ENCODE measurements at regions not wholly inside any gene's neighbourhood (a gene's known extent, or its start where the extent isn't known, plus 50 kb on each side); places are given as distances from the start of the nearest gene placed in this dataset.

- DNase-seq (no peak), ATAC-seq (no peak)
- Mint-ChIP-seq H3K27ac (no peak overlapping the region), H3K27me3 (no peaks in the 10 kb centered on the region), H3K4me1 (no peaks in the 10 kb centered on the region), H3K9me3 (ENCODE audit: low read depth) (no peaks in the 10 kb centered on the region), H3K4me3 (no peak overlapping the region), H3K36me3 (ENCODE audit: low read depth) (no peaks in the 10 kb centered on the region)
- POLR2A ChIA-PET: no interaction called here
- intact Hi-C loops (cut with DNase I, micrococcal nuclease): no loop called here
- CTCF ChIA-PET: no interaction called here
Measured at GRCh38 chr15:47334805-47335535, 382.3 kb upstream of the SEMA6D start.

- Mint-ChIP-seq H3K36me3 (ENCODE audit: low read depth) (no peaks in the 10 kb centered on the region), H3K27me3 (no peaks in the 10 kb centered on the region), H3K27ac (no peak overlapping the region), H3K4me3 (no peak overlapping the region), H3K4me1 (no peaks in the 10 kb centered on the region), H3K9me3 (ENCODE audit: low read depth) (no peaks in the 10 kb centered on the region)
- intact Hi-C loops (cut with DNase I, micrococcal nuclease): no loop called here
- ChIA-PET POLR2A (no interaction called here), CTCF (no interaction called here)
- DNase-seq (no peak), ATAC-seq (no peak)
Measured at GRCh38 chr15:47337106-47337505, 380.2 kb upstream of the SEMA6D start.

GRCh38 chr15:47337836-47338235, 379.5 kb upstream of the SEMA6D start:
- no peaks in the 10 kb centered on the region for H3K36me3 Mint-ChIP-seq (ENCODE audit: low read depth)

GRCh38 chr15:47338771-47339170, 378.5 kb upstream of the SEMA6D start:
- intact Hi-C loops (cut with DNase I, micrococcal nuclease): no loop called here
- POLR2A ChIA-PET: no interaction called here
- H3K27ac Mint-ChIP-seq: no peak overlapping the region

More at GRCh38 chr15:47337836-47338235, 379.5 kb upstream of the SEMA6D start:
- intact Hi-C loops (cut with DNase I, micrococcal nuclease): no loop called here
- no peaks in the 10 kb centered on the region for H3K4me1 Mint-ChIP-seq
- no peak overlapping the region for H3K4me3 Mint-ChIP-seq
- POLR2A ChIA-PET: no interaction called here
- H3K9me3 Mint-ChIP-seq (ENCODE audit: low read depth): no peaks in the 10 kb centered on the region
- ATAC-seq (no peak), DNase-seq (no peak)
- no peak overlapping the region for H3K27ac Mint-ChIP-seq
- no peaks in the 10 kb centered on the region for H3K27me3 Mint-ChIP-seq
- CTCF ChIA-PET: no interaction called here

GRCh38 chr15:47339800-47340570, 377.3 kb upstream of the SEMA6D start:
- H3K9me3 Mint-ChIP-seq (ENCODE audit: low read depth): no peaks in the 10 kb centered on the region
- ChIA-PET CTCF (interaction anchor here (0.5 kb wide), 1 partner anchor 68 kb away, joined by 3 read pairs; no protein-coding TSS in a partner anchor), POLR2A (no interaction called here)
- ATAC-seq: no peak
- no peak for DNase-seq
- no peak overlapping the region for H3K4me3 Mint-ChIP-seq
- no peaks in the 10 kb centered on the region for H3K4me1 Mint-ChIP-seq
- no peaks in the 10 kb centered on the region for H3K27me3 Mint-ChIP-seq
- no peak overlapping the region for H3K27ac Mint-ChIP-seq
- intact Hi-C loops (cut with DNase I, micrococcal nuclease): no loop called here
- no peaks in the 10 kb centered on the region for H3K36me3 Mint-ChIP-seq (ENCODE audit: low read depth)

More at GRCh38 chr15:47338771-47339170, 378.5 kb upstream of the SEMA6D start:
- H3K36me3 Mint-ChIP-seq (ENCODE audit: low read depth): no peaks in the 10 kb centered on the region
- H3K27me3 Mint-ChIP-seq: no peaks in the 10 kb centered on the region
- H3K4me1 Mint-ChIP-seq: no peaks in the 10 kb centered on the region
- no peak for ATAC-seq
- no peak for DNase-seq
- CTCF ChIA-PET: no interaction called here
- no peak overlapping the region for H3K4me3 Mint-ChIP-seq
- H3K9me3 Mint-ChIP-seq (ENCODE audit: low read depth): no peaks in the 10 kb centered on the region

- no peaks in the 10 kb centered on the region for H3K27me3 Mint-ChIP-seq
- no peak overlapping the region for H3K27ac Mint-ChIP-seq
- no peak overlapping the region for H3K4me3 Mint-ChIP-seq
- ChIA-PET POLR2A (no interaction called here), CTCF (no interaction called here)
- no peaks in the 10 kb centered on the region for H3K36me3 Mint-ChIP-seq (ENCODE audit: low read depth)
- no peaks in the 10 kb centered on the region for H3K9me3 Mint-ChIP-seq (ENCODE audit: low read depth)
- intact Hi-C loops (cut with DNase I, micrococcal nuclease): no loop called here
- ATAC-seq (no peak), DNase-seq (no peak)
- H3K4me1 Mint-ChIP-seq: no peaks in the 10 kb centered on the region
Measured at GRCh38 chr15:47340571-47340920, 376.8 kb upstream of the SEMA6D start.

GRCh38 chr15:47349179-47349578, 368.1 kb upstream of the SEMA6D start:
- intact Hi-C loops (cut with DNase I, micrococcal nuclease): no loop called here
- H3K9me3 Mint-ChIP-seq (ENCODE audit: low read depth): no peaks in the 10 kb centered on the region
- no peak for DNase-seq
- no peak overlapping the region for H3K4me3 Mint-ChIP-seq
- no peaks in the 10 kb centered on the region for H3K36me3 Mint-ChIP-seq (ENCODE audit: low read depth)
- ChIA-PET CTCF (no interaction called here), POLR2A (no interaction called here)
- H3K27me3 Mint-ChIP-seq: no peaks in the 10 kb centered on the region
- no peaks in the 10 kb centered on the region for H3K4me1 Mint-ChIP-seq
- H3K27ac Mint-ChIP-seq: no peak overlapping the region
- no peak for ATAC-seq

- ChIA-PET POLR2A (no interaction called here), CTCF (no interaction called here)
- no peaks in the 10 kb centered on the region for H3K4me1 Mint-ChIP-seq
- H3K4me3 Mint-ChIP-seq: no peak overlapping the region
- no peaks in the 10 kb centered on the region for H3K36me3 Mint-ChIP-seq (ENCODE audit: low read depth)
- DNase-seq: no peak
- no peaks in the 10 kb centered on the region for H3K27me3 Mint-ChIP-seq
- H3K9me3 Mint-ChIP-seq (ENCODE audit: low read depth): no peaks in the 10 kb centered on the region
- ATAC-seq: no peak
- intact Hi-C loops (cut with DNase I, micrococcal nuclease): no loop called here
- H3K27ac Mint-ChIP-seq: no peak overlapping the region
Measured at GRCh38 chr15:47351501-47351900, 365.8 kb upstream of the SEMA6D start.

GRCh38 chr15:47352217-47352616, 365.1 kb upstream of the SEMA6D start:
- no peak overlapping the region for H3K27ac Mint-ChIP-seq
- CTCF ChIA-PET: no interaction called here
- no peaks in the 10 kb centered on the region for H3K4me1 Mint-ChIP-seq
- no peak for DNase-seq
- no peaks in the 10 kb centered on the region for H3K36me3 Mint-ChIP-seq (ENCODE audit: low read depth)
- POLR2A ChIA-PET: no interaction called here
- H3K27me3 Mint-ChIP-seq: no peaks in the 10 kb centered on the region
- no peaks in the 10 kb centered on the region for H3K9me3 Mint-ChIP-seq (ENCODE audit: low read depth)
- intact Hi-C loops (cut with DNase I, micrococcal nuclease): no loop called here
- ATAC-seq: no peak
- no peak overlapping the region for H3K4me3 Mint-ChIP-seq

GRCh38 chr15:47355759-47356158, 361.5 kb upstream of the SEMA6D start:
- Mint-ChIP-seq H3K36me3 (ENCODE audit: low read depth) (no peaks in the 10 kb centered on the region), H3K4me3 (no peak overlapping the region), H3K4me1 (no peaks in the 10 kb centered on the region), H3K9me3 (ENCODE audit: low read depth) (no peaks in the 10 kb centered on the region), H3K27ac (no peak overlapping the region), H3K27me3 (no peaks in the 10 kb centered on the region)
- ATAC-seq (no peak), DNase-seq (no peak)
- POLR2A ChIA-PET: no interaction called here
- CTCF ChIA-PET: no interaction called here
- intact Hi-C loops (cut with DNase I, micrococcal nuclease): no loop called here

GRCh38 chr15:47356297-47356696, 361.0 kb upstream of the SEMA6D start:
- Mint-ChIP-seq H3K9me3 (ENCODE audit: low read depth) (no peaks in the 10 kb centered on the region), H3K27me3 (no peaks in the 10 kb centered on the region), H3K4me1 (no peaks in the 10 kb centered on the region), H3K4me3 (no peak overlapping the region), H3K36me3 (ENCODE audit: low read depth) (no peaks in the 10 kb centered on the region), H3K27ac (no peak overlapping the region)
- DNase-seq (no peak), ATAC-seq (no peak)
- POLR2A ChIA-PET: no interaction called here
- CTCF ChIA-PET: no interaction called here
- intact Hi-C loops (cut with DNase I, micrococcal nuclease): no loop called here

GRCh38 chr15:47358876-47359275, 358.4 kb upstream of the SEMA6D start:
- Mint-ChIP-seq H3K27ac (no peak overlapping the region), H3K4me1 (no peaks in the 10 kb centered on the region), H3K27me3 (no peaks in the 10 kb centered on the region), H3K9me3 (ENCODE audit: low read depth) (no peaks in the 10 kb centered on the region), H3K4me3 (no peak overlapping the region), H3K36me3 (ENCODE audit: low read depth) (no peaks in the 10 kb centered on the region)
- CTCF ChIA-PET: interaction anchor here (1.0 kb wide), 1 partner anchor 25 kb away, joined by 4 read pairs; no protein-coding TSS in a partner anchor
- intact Hi-C loops (cut with DNase I, micrococcal nuclease): no loop called here
- POLR2A ChIA-PET: no interaction called here
- ATAC-seq: no peak
- no peak for DNase-seq

All from activated CD4-positive, alpha-beta T cell treated with anti-CD3 and anti-CD28 coated beads for 36 hours (primary cell).